Hematopoietic multipotent progenitor cell treated with erythropoietin and hydrocortisone succinate and interleukin-3 and kit ligand, for 15 days (in vitro differentiated cells): ENCODE measurements at regions not wholly inside any gene's neighbourhood (a gene's known extent, or its start where the extent isn't known, plus 50 kb on each side); places are given as distances from the start of the nearest gene placed in this dataset.
"Not testable (repeated sequence)": the region's sequence is repeated elsewhere in the genome, so short reads cannot be mapped to it uniquely, and the experiment has no call there.

ENCODE experiments used
- DNase-seq: peaks from one replicate; pipeline ENCODE4 v3.0.0-alpha.2; 2015; ENCODE audit warnings: low spot score

DNA sequence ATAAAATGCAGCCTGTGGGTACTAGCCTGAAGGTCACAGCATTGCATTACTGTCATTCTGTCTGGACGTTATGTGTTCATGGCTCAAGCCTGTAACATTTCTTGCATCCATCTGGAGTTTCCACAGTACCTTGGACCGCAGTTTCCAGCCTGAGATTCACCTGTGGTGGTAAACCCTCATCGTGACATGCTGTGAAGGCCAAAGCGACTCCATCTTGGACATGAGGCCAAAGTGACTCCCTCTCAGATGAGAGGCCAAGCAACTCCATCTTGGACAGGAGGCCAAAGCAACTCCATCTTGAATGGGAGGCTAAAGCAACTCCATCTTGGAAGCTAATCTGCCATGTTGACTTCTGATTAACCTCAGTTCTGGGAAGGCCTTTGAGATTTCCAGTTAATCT lies 257.7 kb upstream of the MYT1L start:
- no peak for DNase-seq

GRCh38 chr2:2587354-2587753 lies 256.3 kb upstream of the MYT1L start:
- DNase-seq, result no peak

DNA sequence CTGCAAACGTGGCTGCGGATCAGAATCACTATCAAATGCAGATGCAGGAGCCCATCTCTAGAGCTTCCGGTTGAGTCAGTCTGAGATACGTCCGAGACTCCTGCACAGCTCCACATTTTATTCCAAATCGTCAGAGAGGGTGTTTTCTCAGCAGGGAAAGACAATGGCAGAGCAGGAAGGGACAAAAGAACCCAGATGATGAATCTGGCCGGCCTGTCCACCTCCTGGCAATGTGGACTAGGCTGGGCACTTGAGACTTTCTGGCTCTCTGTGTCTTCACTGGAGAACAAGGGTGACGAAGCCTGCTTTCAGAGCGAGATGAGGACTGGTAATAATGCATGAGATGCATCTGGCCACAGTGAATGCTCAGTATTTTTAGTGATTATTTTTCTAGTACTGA lies 255.9 kb upstream of the MYT1L start:
- no peak for DNase-seq

- DNase-seq, result no peak
These were observed 255.1 kb upstream of the MYT1L start for GRCh38 chr2:2586068-2586776.

- no peak for DNase-seq
These were observed 252.0 kb upstream of the MYT1L start for GRCh38 chr2:2582998-2583545.

- DNase-seq, result no peak
These were observed 250.5 kb upstream of the MYT1L start for GRCh38 chr2:2581331-2582159.

DNA sequence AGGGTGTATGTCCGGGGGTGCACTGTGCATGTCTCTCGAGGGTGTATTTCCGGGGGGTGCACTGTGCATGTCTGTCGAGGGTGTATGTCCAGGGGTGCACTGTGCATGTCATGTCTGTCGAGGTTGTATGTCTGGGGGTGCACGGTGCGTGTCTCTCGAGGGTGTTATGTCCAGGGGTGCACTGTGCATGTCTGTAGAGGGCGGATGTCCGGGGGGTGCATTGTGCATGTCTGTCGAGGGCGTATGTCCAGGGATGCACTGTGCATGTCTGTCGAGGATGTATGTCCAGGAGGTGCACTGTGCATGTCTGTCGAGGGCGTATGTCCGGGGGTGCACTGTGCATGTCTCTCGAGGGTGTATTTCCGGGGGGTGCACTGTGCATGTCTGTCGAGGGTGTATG lies 249.8 kb upstream of the MYT1L start:
- not testable (repeated sequence) for DNase-seq

DNA sequence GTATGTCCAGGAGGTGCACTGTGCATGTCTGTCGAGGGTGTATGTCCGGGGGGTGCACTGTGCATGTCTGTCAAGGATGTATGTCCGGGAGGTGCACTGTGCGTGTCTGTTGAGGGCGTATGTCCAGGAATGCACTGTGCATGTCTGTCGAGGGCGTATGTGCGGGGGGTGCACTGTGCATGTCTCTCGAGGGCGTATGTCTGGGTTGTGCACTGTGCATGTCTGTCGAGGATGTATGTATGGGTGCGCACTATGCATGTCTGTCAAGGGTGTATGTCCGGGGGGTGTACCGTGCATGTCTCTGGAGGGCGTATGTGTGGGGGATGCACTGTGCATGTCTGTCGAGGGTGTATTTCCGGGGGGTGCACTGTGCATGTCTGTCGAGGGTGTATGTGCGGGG lies 249.3 kb upstream of the MYT1L start:
- no peak for DNase-seq

DNA sequence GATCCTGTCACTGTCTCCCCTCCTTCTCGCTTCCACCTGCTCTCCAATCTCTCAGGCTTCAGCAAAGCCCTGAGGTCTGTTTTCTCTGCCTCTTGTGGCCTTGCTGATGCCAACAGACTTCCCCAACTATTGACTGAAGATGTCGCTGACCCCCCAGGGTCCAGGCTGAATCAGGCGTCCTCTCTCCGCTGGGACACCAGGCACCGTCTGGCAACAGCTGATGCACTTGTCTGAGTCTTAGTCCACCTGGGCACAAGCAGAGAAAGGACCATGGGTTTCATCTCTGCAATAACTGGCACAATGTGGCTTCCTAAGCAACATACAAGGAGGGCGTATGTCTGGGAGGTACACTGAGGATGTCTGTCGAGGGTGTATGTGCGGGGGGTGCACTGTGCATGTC lies 248.7 kb upstream of the MYT1L start:
- DNase-seq, result no peak

- DNase-seq, result no peak
These were observed 246.3 kb upstream of the MYT1L start for GRCh38 chr2:2577407-2577831.

GRCh38 chr2:2575870-2576386 lies 244.9 kb upstream of the MYT1L start:
- no peak for DNase-seq

- no peak for DNase-seq
These were observed 244.1 kb upstream of the MYT1L start for GRCh38 chr2:2575181-2575577.

- no peak for DNase-seq
These were observed 243.5 kb upstream of the MYT1L start for GRCh38 chr2:2574401-2575180.

DNA sequence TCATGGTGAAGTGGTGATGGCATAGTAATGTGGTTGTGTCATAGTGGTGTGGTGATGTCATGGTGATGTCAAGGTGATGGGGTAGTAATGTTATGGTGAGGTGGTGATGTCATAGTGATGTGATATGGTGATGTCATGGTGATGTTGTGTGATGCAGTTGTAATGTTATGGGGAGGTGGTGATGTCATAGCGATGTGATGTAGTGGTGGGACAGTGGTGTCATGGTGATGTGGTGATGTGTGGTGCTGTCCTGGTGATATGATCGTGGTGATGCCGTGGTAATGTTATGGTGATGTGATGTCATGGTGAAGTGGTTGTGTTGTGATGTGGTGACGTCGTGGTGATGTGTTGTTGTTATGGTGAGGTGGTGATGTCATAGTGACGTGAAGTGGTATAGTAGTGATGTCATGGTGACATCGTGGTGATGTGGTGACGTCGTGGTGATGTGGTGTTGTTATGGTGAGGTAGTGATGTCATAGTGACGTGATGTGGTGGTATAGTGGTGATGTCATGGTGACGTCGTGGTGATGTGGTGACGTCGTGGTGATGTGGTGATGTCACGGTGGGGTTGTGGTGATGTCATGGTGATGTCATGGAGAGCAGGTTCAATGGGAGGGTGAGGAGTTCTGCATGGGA lies 242.7 kb upstream of the MYT1L start:
- DNase-seq, result no peak

DNA sequence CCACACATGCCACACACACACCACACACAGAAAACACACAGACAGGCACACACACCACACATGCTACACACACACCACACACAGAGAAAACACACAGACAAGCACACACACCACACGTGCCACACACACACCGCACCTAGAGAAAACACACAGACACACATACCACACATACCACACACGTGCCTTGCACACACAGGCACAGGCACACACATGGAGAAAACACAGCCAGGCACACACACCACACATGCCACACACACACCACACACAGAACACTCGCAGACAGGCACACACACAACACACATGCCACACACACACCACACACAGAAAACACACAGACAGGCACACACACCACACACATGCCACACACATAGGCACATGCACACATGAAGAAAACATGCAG lies 242.1 kb upstream of the MYT1L start:
- DNase-seq, result no peak

GRCh38 chr2:2572393-2573204 lies 241.5 kb upstream of the MYT1L start:
- DNase-seq, result no peak

DNA sequence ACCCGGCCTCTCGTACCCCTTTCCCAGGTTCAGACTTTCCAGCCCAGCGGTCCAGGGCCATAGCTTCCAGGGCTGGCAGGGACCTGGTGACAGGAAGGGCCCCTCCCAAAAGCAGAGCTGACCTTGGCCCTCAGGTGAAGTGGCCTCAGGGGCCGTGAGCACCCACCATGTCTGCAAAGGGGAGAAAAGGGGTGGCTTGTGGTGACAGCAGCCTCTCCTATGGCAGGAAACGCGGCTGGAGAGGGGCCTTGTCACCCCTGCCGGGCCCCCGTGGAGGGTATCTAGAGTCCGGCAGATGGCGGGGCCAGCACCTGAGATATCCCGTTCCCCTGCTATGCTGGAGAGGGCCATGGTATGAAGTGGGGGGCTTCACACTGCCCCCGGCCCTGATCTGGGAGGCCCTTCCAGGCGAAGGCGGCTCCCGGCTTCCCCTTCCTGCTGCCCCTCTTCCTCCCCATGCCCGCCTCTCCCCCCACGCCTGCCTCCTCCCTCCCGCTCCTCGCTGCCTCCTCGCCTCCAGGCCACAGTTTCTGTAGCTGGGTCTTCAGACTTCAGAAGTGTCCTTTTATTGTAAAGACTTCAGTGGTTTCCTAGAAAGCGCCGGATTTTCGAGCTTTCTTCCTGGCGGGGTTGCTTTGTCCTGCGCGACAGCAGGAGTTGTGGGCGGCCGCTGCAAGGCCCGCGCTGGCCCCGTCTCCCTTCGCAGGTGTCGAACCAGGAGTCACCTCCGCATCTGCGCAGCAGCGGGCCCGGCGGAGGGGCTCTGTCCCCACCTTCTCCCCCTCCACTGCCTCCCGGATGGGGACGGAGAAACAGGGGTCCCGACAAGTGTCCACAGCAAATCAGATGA lies 240.5 kb upstream of the MYT1L start:
- no peak for DNase-seq

DNA sequence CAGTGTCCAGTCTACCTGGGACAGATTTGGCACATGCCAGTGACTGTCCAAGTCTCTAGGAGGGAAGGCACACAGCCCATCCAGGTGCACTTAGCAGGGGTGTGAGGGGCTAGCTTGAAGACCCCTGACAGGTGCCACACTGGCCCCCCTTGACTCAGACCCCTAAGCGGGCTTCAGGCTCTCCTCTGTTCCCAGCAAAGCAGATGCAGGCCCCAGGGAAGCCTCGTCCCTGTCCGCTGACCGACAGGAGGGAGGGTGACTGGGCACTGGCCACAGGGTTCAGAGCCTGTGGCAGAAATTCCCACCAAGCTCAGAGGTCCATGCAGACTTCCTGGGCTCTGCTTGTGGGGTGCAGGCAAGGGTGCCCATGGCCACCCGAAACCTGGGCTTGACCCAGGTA lies 239.8 kb upstream of the MYT1L start:
- no peak for DNase-seq

GRCh38 chr2:2570360-2570759 lies 239.3 kb upstream of the MYT1L start:
- no peak for DNase-seq

- DNase-seq, result no peak
These were observed 238.8 kb upstream of the MYT1L start for GRCh38 chr2:2569836-2570235.
